GF-D8 (cell line): ENCODE measurements at regions not wholly inside any gene's neighbourhood (a gene's known extent, or its start where the extent isn't known, plus 50 kb on each side); places are given as distances from the start of the nearest gene placed in this dataset.
"Not testable (repeated sequence)": the region's sequence is repeated elsewhere in the genome, so short reads cannot be mapped to it uniquely, and the experiment has no call there.

ENCODE experiments used
- DNase-seq: peaks from one replicate; lab custom pipeline; 2025; lab: John Stamatoyannopoulos, UW

DNA sequence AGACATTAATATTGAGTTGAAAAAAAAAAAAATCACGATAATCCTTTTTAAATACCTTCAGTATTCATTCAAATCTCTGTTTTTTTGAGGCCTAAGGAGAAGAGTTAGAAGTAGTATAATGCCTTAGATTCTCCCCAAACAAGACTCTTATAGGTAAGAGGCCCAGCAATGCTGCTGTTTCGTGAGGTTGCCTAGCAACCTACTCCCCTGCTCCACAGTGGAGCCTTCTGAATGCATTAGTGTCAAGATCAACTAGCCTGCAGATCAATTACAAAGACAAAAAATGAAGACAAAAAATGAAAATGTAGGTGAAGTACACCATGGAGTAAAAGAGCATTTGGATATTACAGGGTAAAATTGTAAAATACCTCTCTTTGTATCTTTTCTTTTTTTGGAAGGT is 229.8 kb upstream of the LUZP2 start:
- no peak for DNase-seq

DNA sequence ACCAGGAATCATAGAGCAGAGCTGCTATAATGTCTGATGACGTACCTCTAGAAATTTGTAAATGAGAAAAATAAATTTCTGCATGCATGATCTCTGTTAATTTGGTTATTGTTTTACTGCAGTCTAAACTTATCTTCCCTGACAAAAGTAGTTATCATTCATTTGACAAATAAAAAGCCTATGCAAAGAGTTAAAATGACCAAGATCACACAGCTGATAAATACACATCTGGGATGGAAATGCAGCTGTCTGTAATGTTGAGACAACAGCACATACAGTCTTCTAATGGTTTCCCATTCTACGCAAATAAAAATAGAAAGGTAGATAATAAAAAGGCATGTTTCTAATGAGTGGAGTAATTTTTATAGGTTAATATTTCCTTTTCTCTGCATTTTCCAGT is 225.1 kb upstream of the LUZP2 start:
- no peak for DNase-seq

DNA sequence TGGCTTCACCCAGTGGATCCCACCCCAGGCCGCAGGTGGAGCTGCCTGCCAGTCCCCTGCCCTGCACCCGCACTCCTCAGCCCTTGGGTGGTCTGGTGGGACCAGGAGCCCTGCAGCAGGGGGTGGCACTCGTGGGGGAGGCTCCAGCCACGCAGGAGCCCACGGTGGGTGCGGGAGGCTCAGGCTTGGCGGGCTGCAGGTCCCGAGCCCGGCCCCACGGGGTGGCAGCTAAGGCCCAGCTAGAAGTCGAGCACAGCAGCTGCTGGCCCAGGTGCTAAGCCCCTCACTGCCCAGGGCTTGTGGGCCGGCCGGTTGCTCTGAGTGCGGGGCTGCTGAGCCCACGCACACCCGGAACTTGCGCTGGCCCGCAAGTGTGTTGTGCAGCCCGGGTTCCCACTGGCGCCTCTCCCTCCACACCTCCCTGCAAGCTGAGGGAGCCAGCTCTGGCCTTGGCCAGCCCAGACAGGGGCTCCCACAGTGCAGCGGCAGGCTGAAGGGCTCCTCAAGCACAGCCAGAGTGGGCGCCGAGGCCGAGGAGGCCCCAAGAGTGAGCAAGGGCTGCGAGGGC is 222.6 kb upstream of the LUZP2 start:
- not testable (repeated sequence) for DNase-seq

DNA sequence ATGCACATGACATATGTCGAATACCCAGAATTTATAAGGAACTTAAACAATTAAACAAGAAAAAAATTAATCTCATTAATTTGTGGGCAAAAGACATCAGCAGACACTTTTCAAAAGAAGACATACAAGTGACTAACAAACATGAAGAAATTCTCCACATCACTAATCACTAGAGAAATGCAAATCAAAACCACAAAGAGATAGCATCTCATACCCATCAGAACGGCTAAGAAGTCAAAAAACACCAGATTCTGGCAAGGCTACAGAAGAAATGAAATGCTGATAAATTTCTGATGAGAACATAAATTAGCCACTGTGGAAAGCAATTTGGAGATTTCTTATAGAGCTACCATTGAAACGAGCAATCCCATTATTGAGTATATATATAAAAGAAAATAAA is 210.6 kb upstream of the LUZP2 start:
- DNase-seq, result no peak

DNA sequence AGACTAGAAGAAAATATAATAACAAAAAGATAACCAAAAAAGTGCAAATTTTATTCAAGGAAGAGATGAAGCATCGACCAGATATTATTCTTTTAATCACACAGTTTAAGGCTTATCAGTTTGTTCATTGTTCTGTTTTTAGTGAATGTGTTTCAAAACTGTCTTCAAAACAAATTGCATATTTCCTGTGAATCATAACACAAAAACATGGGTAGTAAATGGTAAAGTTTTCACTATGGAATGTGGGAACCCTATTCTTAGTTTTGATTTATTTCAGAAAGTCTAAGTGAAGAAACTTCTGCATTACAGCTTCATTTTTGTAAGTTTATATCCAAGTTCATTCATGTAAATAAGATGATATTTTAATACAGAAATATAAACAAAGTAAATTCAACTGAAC is 207.6 kb upstream of the LUZP2 start:
- DNase-seq, result no peak

DNA sequence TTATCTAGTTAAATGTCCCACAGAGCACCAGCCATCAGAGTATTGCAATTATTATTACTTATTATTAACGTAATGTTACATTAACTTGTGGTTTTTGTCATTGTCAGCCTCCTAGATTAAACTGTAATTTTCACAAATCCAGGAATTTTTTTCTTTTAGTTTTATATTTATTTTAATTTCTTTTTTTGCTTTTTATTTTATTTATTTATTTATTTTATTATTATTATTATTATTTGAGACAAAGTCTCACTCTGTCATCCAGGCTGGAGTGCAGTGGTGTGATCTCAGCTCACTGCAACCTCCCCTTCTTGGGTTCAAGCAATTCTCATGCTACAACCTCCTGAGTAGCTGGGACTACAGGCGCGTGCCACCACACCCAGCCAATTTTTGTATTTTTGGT is 202.9 kb upstream of the LUZP2 start:
- DNase-seq, result no peak

DNA sequence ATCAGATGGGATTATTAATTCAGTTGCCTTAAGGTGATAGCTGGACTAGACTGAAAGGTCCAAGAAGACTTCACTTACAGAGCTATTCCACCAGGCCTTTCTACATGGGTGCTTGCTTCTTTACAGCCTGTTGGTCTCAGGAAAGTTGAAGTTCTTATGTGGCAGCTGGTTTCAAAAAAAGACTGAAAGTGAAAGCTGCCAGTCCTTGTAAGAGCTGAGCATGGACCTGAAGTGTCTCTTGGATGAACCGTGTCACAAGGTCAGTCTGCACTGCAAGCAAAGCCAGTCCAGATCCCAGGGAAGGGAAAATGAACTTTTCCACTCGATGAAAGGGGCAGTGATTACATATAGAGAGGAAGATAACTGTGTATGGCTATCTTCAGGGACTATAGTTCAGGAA is 201.5 kb upstream of the LUZP2 start:
- no peak for DNase-seq

DNA sequence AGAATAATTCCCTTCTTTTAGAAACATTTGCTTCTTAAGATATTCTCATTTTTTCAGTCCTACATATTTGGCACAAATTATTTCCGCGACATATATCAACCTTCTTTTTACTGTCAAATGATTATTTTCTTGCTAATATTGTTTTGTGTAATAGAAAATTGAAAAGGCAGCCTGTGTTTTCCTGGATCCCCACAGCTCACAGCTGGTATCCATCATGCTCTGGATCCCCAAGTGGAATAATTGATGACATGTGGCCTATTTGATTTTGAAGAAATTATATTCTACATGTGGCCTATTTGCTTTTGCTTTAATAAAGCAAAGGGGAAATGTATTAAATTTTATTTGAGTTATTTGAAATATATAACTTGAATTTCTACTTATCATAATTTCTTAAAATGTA is 199.4 kb upstream of the LUZP2 start:
- DNase-seq, result no peak

DNA sequence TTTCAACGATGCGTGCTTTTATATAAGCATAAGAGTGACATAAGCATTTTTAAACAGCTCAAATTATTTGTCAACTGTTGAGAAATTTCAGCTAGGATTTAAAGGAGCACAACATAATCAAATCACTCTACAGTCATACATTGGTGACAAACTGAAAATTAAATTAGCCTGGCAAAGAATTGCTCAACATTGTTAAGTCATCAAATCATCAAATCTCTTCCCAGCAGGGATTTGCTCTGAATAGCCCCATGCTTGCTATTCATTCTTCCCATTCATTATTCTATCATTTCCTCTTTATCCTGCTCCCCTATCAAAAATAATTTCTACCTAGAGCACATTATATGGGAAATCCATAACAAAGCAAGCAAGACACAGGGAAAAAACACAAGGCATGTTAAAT is 198.7 kb upstream of the LUZP2 start:
- no peak for DNase-seq

DNA sequence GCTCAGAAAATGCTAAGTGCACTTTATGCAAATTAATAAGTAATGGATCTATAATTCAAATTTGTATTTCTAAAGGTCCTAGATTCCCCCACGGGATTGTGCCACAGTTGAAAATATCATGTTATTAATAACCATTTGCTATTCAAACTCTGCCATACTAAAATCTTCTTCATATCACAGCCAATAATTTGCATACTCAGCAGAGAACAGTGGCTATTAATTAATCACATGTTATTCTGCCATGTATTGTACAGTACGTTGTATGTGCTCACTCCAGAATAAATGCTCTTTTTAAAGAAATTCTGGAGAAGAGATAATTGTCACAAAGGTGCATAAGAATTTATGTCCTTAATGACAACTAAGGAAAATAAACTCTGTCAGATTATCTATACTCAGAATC is 184.9 kb upstream of the LUZP2 start:
- DNase-seq, result no peak

DNA sequence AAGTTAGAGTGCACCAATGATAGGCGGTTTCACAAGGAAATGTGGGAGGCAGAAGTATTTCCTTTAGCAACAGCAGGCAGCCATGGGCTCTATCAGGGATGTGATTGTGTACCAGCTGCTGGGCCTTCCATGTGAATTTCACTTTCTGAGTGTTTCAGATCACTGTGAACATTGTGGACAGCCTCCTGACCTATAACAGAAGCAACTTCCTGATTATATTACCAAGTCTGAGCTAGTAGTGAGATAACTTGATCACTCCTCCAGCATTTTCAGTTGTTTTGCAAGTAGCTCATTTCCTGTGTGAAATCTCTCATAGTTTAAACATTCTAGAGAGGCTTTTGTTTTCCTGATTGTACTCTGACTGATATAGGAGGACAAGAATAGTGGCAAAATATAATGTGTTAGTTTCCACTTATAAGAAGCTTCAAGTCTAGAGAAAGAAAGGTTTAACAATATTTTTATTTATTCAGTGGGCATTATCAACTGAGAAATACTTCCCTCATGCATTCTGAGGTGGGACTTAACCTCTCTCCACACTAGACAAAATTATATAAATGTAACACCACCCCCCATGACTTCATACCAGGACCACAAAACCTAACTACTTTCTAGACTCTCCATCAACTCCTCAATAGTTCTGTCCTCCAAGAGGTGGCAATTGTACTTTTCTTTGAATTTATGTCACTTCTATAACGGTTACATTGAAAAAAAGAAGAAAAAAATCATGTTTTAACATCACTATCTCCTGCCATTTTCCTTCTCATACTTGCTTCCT is 184.2 kb upstream of the LUZP2 start:
- peak; percentile 0 for DNase-seq

DNA sequence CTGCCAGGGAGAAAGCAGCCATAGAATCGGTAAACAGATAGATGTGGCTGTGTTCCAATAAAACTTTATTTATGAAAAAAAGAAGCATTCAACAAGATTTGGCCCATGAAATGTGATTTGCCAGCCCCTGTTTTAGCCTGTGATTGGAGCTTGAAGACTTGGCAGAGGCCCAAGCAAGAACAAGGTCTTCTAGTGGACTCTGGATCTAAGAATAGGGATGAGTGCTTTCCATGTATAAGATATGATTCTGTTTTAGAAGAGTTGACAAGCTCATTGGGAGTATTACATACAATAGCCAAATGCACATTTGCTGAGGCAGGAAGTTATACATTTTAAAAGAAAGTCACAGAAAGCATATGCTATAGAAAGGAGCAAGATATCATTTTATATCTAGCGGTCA is 175.6 kb upstream of the LUZP2 start:
- DNase-seq, result no peak

DNA sequence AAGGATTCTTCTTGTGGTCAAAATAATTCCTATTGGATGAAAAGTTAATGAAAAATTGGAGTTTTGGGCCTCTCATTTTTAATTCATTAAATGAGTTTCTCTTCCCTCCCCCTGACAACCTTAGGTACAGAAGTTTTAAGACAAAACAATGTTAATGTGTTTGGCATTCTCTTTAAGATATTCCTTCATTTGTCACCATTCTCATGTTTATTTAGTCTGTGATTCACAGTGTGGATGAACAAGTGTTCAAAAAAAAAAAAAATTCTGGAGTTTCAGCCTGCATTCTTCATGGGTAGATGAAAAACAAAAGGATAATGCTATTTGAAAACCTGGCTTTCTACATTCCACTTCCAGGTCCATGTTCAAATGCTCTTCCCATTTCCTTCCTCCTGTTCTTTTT is 172.6 kb upstream of the LUZP2 start:
- no peak for DNase-seq

DNA sequence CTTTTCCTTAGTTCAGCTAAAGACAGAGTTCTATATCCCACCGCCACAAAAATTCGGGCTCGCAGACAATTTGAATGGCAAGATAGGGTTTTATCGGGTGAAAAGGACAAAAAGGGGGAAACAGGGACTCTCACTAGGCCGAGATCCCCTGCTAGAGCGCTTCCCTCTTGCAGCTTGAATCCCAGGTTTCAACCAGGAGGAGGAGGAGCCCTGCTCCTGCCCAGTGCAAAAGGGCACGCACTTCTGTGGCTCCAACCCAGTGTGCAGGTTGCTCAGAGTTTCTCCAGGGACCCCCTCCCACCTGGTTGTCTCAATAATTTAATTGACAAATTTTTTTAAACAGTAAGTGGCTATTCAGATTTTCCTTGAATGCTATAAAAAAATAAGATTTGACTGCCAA is 152.6 kb upstream of the LUZP2 start:
- DNase-seq, result no peak

DNA sequence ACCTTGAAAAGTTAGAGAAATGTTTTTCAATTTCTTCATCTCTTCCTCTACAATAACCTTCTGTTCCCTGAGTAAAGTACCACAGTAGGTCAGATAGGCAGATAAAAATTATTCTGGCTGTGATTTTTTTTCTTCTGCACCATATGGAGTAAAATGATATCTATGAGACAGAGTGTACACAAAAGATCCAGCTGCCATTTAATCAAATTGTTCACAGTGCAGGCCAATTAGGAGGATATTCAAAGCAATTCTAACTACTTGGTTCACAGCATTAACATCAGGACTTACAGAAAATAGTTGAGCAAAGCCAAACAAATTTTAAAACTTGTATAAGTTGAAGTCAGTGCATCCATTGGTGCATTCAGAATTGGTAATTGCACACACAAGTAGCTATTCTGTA is 147.9 kb upstream of the LUZP2 start:
- no peak for DNase-seq

DNA sequence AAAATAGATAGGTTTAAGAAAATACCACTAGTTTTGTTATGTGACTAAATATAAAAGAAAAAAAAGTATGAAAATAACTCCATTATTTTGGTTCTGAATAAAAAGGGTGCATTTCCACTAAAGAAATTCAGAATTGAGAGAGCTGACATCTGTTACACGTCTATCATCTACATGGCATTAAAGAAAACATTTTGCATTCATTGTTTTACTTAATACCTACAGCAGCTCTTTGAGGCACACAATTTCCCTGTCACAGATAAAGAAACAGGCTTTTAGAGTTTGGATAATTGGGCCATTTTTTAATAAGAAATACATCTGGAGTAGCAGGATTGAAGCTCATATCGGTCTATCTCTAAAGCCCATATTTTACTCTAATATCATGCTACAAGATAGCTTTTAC is 145.7 kb upstream of the LUZP2 start:
- no peak for DNase-seq

DNA sequence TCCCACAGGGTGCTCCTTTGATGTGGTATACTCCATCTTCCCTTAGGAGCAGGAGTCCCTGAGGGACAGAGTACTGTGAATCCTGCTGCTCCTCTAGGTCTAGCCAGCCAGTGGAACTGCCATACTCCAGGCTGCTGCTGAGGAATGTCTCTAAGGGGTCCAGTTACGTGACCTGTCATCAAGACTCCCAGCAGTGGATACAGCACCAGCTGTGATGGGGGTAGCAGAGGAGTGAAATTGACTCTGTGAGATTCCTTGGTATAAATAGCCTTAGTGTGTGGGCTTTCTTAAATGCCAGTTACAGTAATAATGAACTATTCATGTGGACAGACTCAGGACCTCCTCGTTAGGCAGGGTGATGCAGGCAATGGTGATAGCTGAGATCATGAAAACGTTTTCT is 140.4 kb upstream of the LUZP2 start:
- DNase-seq, result no peak

DNA sequence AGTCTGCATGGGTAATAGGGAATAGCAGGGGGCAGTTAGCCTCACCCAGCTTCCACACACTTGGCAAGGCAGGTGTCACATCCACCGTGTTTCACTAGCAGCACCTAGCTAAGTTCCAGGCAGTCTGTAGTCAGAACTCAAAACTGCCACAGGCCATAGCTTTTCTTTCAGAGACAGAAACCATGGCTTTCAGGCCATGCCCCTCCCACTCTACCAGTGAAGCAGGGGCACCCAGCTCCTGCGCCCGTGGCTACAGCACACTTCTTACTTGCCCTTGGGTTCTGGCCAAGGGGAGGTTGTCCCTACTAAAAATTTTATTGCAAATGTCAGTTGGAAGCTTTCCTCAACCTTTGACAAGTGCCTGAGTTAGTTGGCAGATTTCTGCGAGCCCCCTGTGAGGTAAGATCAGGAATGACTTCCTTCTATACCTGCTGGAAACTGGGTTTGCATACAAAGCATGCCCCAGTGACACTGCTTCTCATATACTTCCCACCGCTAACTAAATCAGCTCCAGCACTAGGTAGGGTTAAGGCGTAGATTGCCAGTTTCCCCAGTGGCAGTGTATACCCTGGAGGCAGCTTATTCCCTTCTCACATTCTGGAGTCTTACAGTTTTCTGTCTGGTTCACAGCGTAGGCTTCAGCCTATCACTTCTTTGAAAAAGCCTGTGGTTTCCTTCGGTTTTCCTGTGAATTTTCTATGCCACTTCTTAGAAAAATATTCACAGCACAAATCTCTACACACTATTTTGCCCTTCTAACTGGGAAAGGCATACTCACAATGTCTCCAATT is 139.0 kb upstream of the LUZP2 start:
- DNase-seq, result no peak

DNA sequence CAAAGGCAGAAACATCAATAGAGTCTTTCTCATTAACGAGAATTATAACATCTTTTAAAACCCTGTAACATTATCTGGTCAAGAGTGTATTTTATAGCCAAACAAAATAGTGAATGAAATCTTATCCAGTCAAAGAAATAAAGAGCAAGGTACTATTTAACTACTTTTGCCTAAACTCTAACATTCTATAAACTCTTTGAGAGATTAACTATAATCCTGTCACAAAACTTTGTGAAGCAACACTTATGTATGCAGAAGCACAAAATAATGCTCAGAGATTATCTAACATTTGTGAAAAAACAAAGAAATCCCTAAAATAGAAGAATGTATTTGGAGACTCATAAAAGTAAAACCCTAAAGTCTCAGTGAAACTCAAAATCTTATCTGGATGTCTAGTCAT is 124.4 kb upstream of the LUZP2 start:
- no peak for DNase-seq

DNA sequence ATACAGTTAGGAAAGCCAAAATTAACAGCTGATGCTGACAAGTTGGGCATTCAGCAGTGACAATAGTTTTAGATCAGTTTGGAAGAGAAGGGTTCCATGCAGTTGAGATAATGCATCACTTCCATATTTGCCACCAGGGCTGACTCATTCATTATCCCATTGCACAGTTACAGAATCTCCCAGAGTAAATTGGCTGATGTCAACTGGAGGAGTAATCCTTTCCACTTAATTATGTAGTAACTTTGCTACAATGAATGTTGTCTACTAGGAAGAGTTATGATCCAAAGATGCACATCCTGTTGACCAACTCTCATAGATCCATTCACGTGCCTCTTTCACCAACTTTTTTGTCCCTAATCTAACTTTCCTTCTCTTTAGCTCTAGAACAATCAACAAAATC is 123.3 kb upstream of the LUZP2 start:
- DNase-seq, result no peak

DNA sequence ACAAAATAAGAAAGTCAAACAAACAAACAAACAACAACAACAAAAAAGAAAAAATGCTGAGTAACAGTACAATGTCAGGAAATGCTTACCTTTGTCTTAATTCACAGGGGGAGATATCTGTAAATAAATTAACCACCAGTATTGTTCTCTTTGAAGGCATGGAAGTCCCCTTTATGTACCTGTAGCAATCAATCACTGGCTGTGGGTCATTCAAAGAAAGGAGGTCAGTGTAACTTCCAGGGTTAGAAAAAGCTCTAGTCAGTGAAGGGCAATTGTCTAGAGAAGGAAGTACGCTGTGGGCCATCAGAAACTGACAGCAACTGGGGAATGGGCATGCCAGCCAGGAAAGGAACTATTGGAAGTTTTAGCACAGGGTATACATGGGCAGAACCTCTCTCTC is 121.5 kb upstream of the LUZP2 start:
- DNase-seq, result no peak

DNA sequence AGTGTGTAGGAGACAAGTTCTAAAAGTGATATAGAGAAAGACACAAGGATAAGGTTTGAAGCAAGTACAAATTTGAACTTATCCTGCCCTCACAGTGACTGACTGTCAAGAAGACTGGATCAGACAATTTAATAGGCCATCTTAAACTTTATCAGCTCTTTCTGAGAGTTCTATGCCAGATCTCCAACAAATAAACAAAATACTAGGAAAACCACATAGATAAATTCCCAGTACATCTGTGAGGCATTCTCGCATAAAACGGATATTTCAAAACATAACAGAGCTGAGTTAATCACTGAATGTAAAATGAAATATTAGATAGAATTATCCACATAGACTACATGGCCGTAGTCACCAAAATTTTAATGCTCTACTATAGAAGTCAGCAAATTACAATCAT is 120.9 kb upstream of the LUZP2 start:
- DNase-seq, result no peak

DNA sequence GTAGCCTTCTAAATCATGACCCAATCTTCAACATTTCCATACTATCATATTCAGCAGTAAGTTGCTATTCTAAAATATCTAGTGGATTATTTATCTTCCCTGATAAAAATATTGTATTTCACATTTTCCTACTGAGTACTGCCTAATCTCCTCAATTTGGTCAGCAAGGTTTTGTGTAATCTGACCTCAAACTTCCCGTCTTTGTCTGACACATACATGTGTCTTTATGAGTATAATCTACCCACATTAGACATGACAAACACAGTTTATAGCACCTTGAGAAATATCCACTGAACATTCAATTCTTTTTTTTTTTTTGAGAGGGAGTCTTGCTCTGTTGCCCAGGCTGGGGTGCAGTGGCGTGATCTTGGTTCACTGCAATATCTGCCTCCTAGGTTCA is 113.7 kb upstream of the LUZP2 start:
- DNase-seq, result no peak

DNA sequence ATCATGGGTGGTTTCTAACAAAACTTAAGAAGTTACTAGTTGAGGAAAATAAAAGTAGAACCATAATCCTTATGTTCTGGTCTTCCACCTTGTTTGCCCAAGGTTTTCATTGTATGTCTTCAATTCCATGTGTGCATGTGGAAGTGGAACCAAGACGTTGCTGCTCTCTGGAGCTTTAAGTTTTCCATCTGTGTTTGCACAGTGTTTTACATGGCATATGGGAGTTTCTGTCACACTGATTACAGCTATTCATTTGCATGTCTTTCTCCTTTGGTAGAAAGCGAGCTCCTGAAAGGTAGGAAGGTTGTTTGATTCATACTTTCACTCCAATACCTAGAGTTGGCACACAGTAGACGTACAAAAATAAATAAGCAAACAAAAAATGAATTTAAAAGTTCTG is 112.6 kb upstream of the LUZP2 start:
- no peak for DNase-seq
